Trophoblast cell (in vitro differentiated cells and primary cell): ENCODE measurements at regions not wholly inside any gene's neighbourhood (a gene's known extent, or its start where the extent isn't known, plus 50 kb on each side); places are given as distances from the start of the nearest gene placed in this dataset.

ENCODE experiments used
- DNase-seq, 2 donors: peaks; one replicate each; pipeline ENCODE4 v3.0.0-alpha.2; 2016
- H2AFZ ChIP-seq: 2 replicates; pipeline ENCODE4 v1.6.1; 2013; ENCODE audit warnings: low read length, moderate library complexity, mild to moderate bottlenecking; ENCODE audit not compliant: insufficient read depth, poor library complexity
- H2AK5ac ChIP-seq: 2 replicates; pipeline ENCODE4 v1.6.1; 2013; ENCODE audit warnings: mild to moderate bottlenecking, low read length
- H2BK120ac ChIP-seq: 2 replicates; pipeline ENCODE4 v1.6.1; 2013; ENCODE audit warnings: low read length, mild to moderate bottlenecking, moderate library complexity; ENCODE audit not compliant: insufficient read depth, poor library complexity
- H2BK12ac ChIP-seq: 2 replicates; pipeline ENCODE4 v1.6.1; 2013; ENCODE audit warnings: mild to moderate bottlenecking, low read length, moderate library complexity
- H2BK5ac ChIP-seq: 2 replicates; pipeline ENCODE4 v1.6.1; 2013; ENCODE audit warnings: low read length, low read depth, moderate library complexity, mild to moderate bottlenecking; ENCODE audit not compliant: poor library complexity
- H3K14ac ChIP-seq: 2 replicates; pipeline ENCODE4 v1.6.1; 2013; ENCODE audit warnings: mild to moderate bottlenecking, low read length
- H3K18ac ChIP-seq: 2 replicates; pipeline ENCODE4 v1.6.1; 2013; ENCODE audit warnings: mild to moderate bottlenecking, low read length
- H3K23ac ChIP-seq: 2 replicates; pipeline ENCODE4 v1.6.1; 2013; ENCODE audit warnings: low read length
- H3K27ac ChIP-seq: 2 replicates; pipeline ENCODE4 v1.5.1; 2013; ENCODE audit warnings: low read depth, mild to moderate bottlenecking, inconsistent platforms, low read length, moderate library complexity
- H3K27me3 ChIP-seq: 2 replicates; pipeline ENCODE4 v1.6.1; 2013; ENCODE audit warnings: inconsistent platforms, mild to moderate bottlenecking, low read length, moderate library complexity; ENCODE audit not compliant: insufficient read depth
- H3K36me3 ChIP-seq, 2 experiments: 1 replicate in 1 of 2; 2 replicates in 1 of 2; pipeline ENCODE4 v1.6.1; 2013; ENCODE audit warnings: low read length in 2 of 2, mild to moderate bottlenecking in 2 of 2, moderate library complexity in 1 of 2; ENCODE audit not compliant: insufficient read depth in 2 of 2, control insufficient read depth in 1 of 2
- H3K4ac ChIP-seq: 2 replicates; pipeline ENCODE4 v1.6.1; 2013; ENCODE audit warnings: low read depth, mild to moderate bottlenecking, low read length, moderate library complexity
- H3K4me1 ChIP-seq, 2 experiments: 1 replicate in 1 of 2; 2 replicates in 1 of 2; pipeline ENCODE4 v1.6.1; 2013; ENCODE audit warnings: low read length in 2 of 2, mild to moderate bottlenecking in 2 of 2, moderate library complexity in 1 of 2; ENCODE audit not compliant: insufficient read depth in 2 of 2, control insufficient read depth in 1 of 2
- H3K4me2 ChIP-seq: 2 replicates; pipeline ENCODE4 v1.6.1; 2013; ENCODE audit warnings: inconsistent platforms, mild to moderate bottlenecking, low read length, moderate library complexity
- H3K4me3 ChIP-seq: 2 replicates; pipeline ENCODE4 v1.5.1; 2013; ENCODE audit warnings: mild to moderate bottlenecking, low read depth, low read length, inconsistent platforms
- H3K79me1 ChIP-seq: one replicate; pipeline ENCODE4 v1.6.1; 2013; ENCODE audit warnings: low read length
- H3K79me2 ChIP-seq: 2 replicates; pipeline ENCODE4 v1.6.1; 2013; ENCODE audit warnings: low read length, mild to moderate bottlenecking; ENCODE audit not compliant: control insufficient read depth, insufficient read depth, poor library complexity
- H3K9ac ChIP-seq: 2 replicates; pipeline ENCODE4 v1.6.1; 2013; ENCODE audit warnings: mild to moderate bottlenecking, low read length
- H3K9me3 ChIP-seq: 2 replicates; pipeline ENCODE4 v1.6.1; 2013; ENCODE audit warnings: low read depth, mild to moderate bottlenecking, control low read depth, inconsistent platforms, low read length; ENCODE audit not compliant: insufficient read depth
- H4K12ac ChIP-seq: 2 replicates; pipeline ENCODE4 v1.6.1; 2013; ENCODE audit warnings: low read depth, mild to moderate bottlenecking, low read length, moderate library complexity
- H4K8ac ChIP-seq: 2 replicates; pipeline ENCODE4 v1.6.1; 2013; ENCODE audit warnings: low read depth, mild to moderate bottlenecking, low read length, moderate library complexity
- H4K91ac ChIP-seq: one replicate; pipeline ENCODE4 v1.6.1; 2013; ENCODE audit warnings: low read depth, mild to moderate bottlenecking, low read length, moderate library complexity
- WGBS: extraction: QIAGEN DNeasy Blood & Tissue Kit; methylation state at CpG from one replicate; pipeline ENCODE4 v1.1.7; 2013; ENCODE audit warnings: missing lambda C conversion rate; ENCODE audit not compliant: insufficient read length, insufficient coverage; ENCODE audit errors: extremely low coverage; 5-methylcytosine and 5-hydroxymethylcytosine counted together

- H3K27ac ChIP-seq: no peak overlapping the region
Measured at GRCh38 chr12:100720016-100720654, 74.4 kb upstream of the ANO4 start.

GRCh38 chr12:100721169-100721568 lies 73.4 kb upstream of the ANO4 start:
- no peak overlapping the region for H4K91ac ChIP-seq
- no peak overlapping the region for H2BK5ac ChIP-seq
- peaks cover 8% of the 10 kb centered on the region for H3K79me1 ChIP-seq
- H3K4me3 ChIP-seq: no peak overlapping the region
- peaks cover 8% of the 10 kb centered on the region for H3K27me3 ChIP-seq
- H3K18ac ChIP-seq: no peak overlapping the region
- DNase-seq: no peak
- no CpG with 5 or more reads among the region's 2 CpGs for WGBS
- H2BK120ac ChIP-seq: no peak overlapping the region
- no peak overlapping the region for H4K12ac ChIP-seq
- no peak overlapping the region for H3K9ac ChIP-seq
- no peak overlapping the region for H4K8ac ChIP-seq
- H2BK12ac ChIP-seq: no peak overlapping the region
- no peak overlapping the region for H3K14ac ChIP-seq
- no peaks in the 10 kb centered on the region for H3K36me3 ChIP-seq
- H3K23ac ChIP-seq: no peak overlapping the region
- no peak overlapping the region for H2AFZ ChIP-seq
- H3K4ac ChIP-seq: no peak overlapping the region
- H3K4me1 ChIP-seq: peaks cover 8 to 10% of the 10 kb centered on the region in 2 experiments
- no peak overlapping the region for H3K4me2 ChIP-seq
- H3K27ac ChIP-seq: no peak overlapping the region
- no peak overlapping the region for H2AK5ac ChIP-seq
- H3K79me2 ChIP-seq: peaks cover 2% of the 10 kb centered on the region
- H3K9me3 ChIP-seq: peaks cover 3% of the 10 kb centered on the region

More at GRCh38 chr12:100720016-100720654, 74.4 kb upstream of the ANO4 start:
- no peak overlapping the region for H2BK5ac ChIP-seq
- H3K27me3 ChIP-seq: peaks cover 8% of the 10 kb centered on the region
- H3K79me2 ChIP-seq: peaks cover 2% of the 10 kb centered on the region
- no peak overlapping the region for H2BK12ac ChIP-seq
- H3K14ac ChIP-seq: no peak overlapping the region
- DNase-seq: no peak
- H3K4me1 ChIP-seq: peaks cover 8 to 10% of the 10 kb centered on the region in 2 experiments
- no peak overlapping the region for H3K4me2 ChIP-seq
- H4K91ac ChIP-seq: no peak overlapping the region
- H4K12ac ChIP-seq: no peak overlapping the region
- H3K9me3 ChIP-seq: peaks cover 4% of the 10 kb centered on the region
- H2AK5ac ChIP-seq: no peak overlapping the region
- no peak overlapping the region for H3K18ac ChIP-seq
- H2AFZ ChIP-seq: no peak overlapping the region
- H4K8ac ChIP-seq: no peak overlapping the region
- H3K4me3 ChIP-seq: no peak overlapping the region
- WGBS: no CpG with 5 or more reads among the region's 4 CpGs
- no peak overlapping the region for H3K4ac ChIP-seq
- H3K36me3 ChIP-seq: no peaks in the 10 kb centered on the region
- H3K23ac ChIP-seq: no peak overlapping the region
- no peak overlapping the region for H2BK120ac ChIP-seq
- no peak overlapping the region for H3K9ac ChIP-seq
- peaks cover 8% of the 10 kb centered on the region for H3K79me1 ChIP-seq

- H3K4me1 ChIP-seq: peaks cover 0 to 2% of the 10 kb centered on the region in 2 experiments
- H3K4ac ChIP-seq: no peak overlapping the region
- no peak overlapping the region for H4K8ac ChIP-seq
- H3K79me1 ChIP-seq: no peaks in the 10 kb centered on the region
- H3K27ac ChIP-seq: no peak overlapping the region
- H3K4me2 ChIP-seq: no peak overlapping the region
- H3K27me3 ChIP-seq: no peaks in the 10 kb centered on the region
- WGBS: no CpG with 5 or more reads among the region's 3 CpGs
- no peaks in the 10 kb centered on the region for H3K9me3 ChIP-seq
- no peak overlapping the region for H4K91ac ChIP-seq
- no peak overlapping the region for H2BK5ac ChIP-seq
- no peak overlapping the region for H3K23ac ChIP-seq
- no peak overlapping the region for H3K9ac ChIP-seq
- no peak overlapping the region for H3K4me3 ChIP-seq
- H2BK12ac ChIP-seq: no peak overlapping the region
- no peaks in the 10 kb centered on the region for H3K36me3 ChIP-seq
- no peak for DNase-seq
- no peak overlapping the region for H2AFZ ChIP-seq
- H2AK5ac ChIP-seq: no peak overlapping the region
- no peak overlapping the region for H3K18ac ChIP-seq
- no peak overlapping the region for H4K12ac ChIP-seq
- no peak overlapping the region for H2BK120ac ChIP-seq
- H3K14ac ChIP-seq: no peak overlapping the region
- no peaks in the 10 kb centered on the region for H3K79me2 ChIP-seq
Measured at GRCh38 chr12:100724071-100724470, 70.5 kb upstream of the ANO4 start.

GRCh38 chr12:100733817-100734593 lies 60.6 kb upstream of the ANO4 start:
- H3K79me2 ChIP-seq: no peaks in the 10 kb centered on the region
- H3K18ac ChIP-seq: no peak overlapping the region
- no peaks in the 10 kb centered on the region for H3K4me1 ChIP-seq
- no peak overlapping the region for H4K12ac ChIP-seq
- WGBS: no CpG with 5 or more reads among the region's 5 CpGs
- no peaks in the 10 kb centered on the region for H3K9me3 ChIP-seq
- no peaks in the 10 kb centered on the region for H3K27me3 ChIP-seq
- H3K27ac ChIP-seq: no peak overlapping the region
- no peak overlapping the region for H3K4me3 ChIP-seq
- H3K4ac ChIP-seq: no peak overlapping the region
- H4K91ac ChIP-seq: no peak overlapping the region
- H4K8ac ChIP-seq: no peak overlapping the region
- no peak overlapping the region for H2BK120ac ChIP-seq
- H3K14ac ChIP-seq: no peak overlapping the region
- H3K4me2 ChIP-seq: no peak overlapping the region
- no peak overlapping the region for H2AFZ ChIP-seq
- H2BK12ac ChIP-seq: no peak overlapping the region
- H2BK5ac ChIP-seq: no peak overlapping the region
- no peak overlapping the region for H3K9ac ChIP-seq
- peak in 1 of 2 donors; percentile 70 for DNase-seq
- no peaks in the 10 kb centered on the region for H3K79me1 ChIP-seq
- H2AK5ac ChIP-seq: no peak overlapping the region
- no peak overlapping the region for H3K23ac ChIP-seq
- no peaks in the 10 kb centered on the region for H3K36me3 ChIP-seq
